H1 (cell line): ENCODE measurements at regions not wholly inside any gene's neighbourhood (a gene's known extent, or its start where the extent isn't known, plus 50 kb on each side); places are given as distances from the start of the nearest gene placed in this dataset.

ENCODE experiments used
- CHD1 ChIP-seq: IDR thresholded peaks from 2 replicates; pipeline ENCODE4 v1.6.1; 2012; ENCODE audit warnings: low read depth, low read length, improper control_type of control experiment
- JUND ChIP-seq: IDR thresholded peaks from 2 replicates; pipeline ENCODE4 v1.6.1; 2011; ENCODE audit warnings: mild to moderate bottlenecking, improper control_type of control experiment, low read length
- MAX ChIP-seq: IDR thresholded peaks from 2 replicates; pipeline ENCODE4 v1.6.1; 2012; ENCODE audit warnings: inconsistent platforms
- RAD21 ChIP-seq, 2 experiments: IDR thresholded peaks in 1 of 2; conservative IDR thresholded peaks in 1 of 2; 2 replicates each; pipeline ENCODE4 v1.6.1; 2011; ENCODE audit warnings: low read depth in 2 of 2, low read length in 2 of 2, improper control_type of control experiment in 1 of 2, inconsistent platforms in 1 of 2, mild to moderate bottlenecking in 1 of 2, moderate library complexity in 1 of 2
- SRF ChIP-seq: IDR thresholded peaks from 2 replicates; pipeline ENCODE4 v1.6.1; 2011; ENCODE audit warnings: mild to moderate bottlenecking, low read depth, low read length, moderate library complexity
- TF ChIP-seq, protein P1 (sequence below), 3 experiments: IDR thresholded peaks; 1 replicate in 2 of 3; 2 replicates in 1 of 3; pipeline versions ENCODE4 v1.5.1 to v1.6.1; 2011; ENCODE audit warnings: low read length in 3 of 3, mild to moderate bottlenecking in 3 of 3, inconsistent platforms in 2 of 3, low read depth in 1 of 3, moderate library complexity in 1 of 3; ENCODE audit not compliant: insufficient read depth in 1 of 3; ENCODE audit errors: control extremely low read depth in 1 of 3

DNA sequence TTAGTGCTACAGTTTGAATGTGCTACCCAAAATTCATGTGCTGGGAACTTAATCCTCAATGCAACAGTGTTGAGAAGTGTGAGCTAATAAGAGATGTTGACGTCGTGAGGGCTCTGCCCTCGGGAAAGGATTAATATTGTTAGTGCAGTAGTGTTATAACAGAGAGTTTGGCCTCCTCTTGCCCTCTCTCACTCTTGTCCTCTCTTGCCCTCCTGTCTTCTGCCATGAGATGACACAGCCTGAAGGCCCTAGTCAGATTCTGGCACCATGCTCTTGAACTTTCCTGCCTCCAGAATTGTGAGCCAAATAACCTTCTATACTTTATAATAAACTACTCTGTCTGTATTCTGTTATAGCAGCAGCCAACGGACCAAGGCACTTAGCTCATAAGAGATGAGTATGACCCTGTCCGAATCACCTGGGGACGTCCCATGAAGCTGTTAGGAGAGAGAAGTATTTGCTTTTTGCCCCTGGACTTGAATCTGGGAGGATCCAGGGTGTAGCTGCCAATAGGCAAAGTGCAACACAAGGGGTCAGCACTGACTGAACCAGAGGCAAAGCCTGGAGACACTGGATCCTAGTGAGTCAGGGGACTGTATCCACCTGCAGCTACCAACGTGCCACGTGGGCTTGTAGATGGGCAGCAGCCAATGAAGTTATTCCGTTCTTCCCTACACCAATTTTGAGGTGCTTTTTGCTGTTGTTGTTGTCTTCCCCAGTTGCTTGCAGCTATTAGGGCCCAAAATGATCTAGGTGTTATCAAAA, 233.7 kb downstream of the THBS2 start (continued):
- TF ChIP-seq RAD21 (IDR thresholded peaks at IDR 0.05 in 1 of 2, conservative IDR thresholded peaks at IDR 0.05 in 1 of 2; ENCODE audit: low read depth in 2 of 2, low read length in 2 of 2) (peak; percentile 66 to 76), JUND (no peak), SRF (no peak), CHD1 (no peak), MAX (peak; percentile 42; the same call in 1 of the 2 replicates)
- TF ChIP-seq, protein P1, sequence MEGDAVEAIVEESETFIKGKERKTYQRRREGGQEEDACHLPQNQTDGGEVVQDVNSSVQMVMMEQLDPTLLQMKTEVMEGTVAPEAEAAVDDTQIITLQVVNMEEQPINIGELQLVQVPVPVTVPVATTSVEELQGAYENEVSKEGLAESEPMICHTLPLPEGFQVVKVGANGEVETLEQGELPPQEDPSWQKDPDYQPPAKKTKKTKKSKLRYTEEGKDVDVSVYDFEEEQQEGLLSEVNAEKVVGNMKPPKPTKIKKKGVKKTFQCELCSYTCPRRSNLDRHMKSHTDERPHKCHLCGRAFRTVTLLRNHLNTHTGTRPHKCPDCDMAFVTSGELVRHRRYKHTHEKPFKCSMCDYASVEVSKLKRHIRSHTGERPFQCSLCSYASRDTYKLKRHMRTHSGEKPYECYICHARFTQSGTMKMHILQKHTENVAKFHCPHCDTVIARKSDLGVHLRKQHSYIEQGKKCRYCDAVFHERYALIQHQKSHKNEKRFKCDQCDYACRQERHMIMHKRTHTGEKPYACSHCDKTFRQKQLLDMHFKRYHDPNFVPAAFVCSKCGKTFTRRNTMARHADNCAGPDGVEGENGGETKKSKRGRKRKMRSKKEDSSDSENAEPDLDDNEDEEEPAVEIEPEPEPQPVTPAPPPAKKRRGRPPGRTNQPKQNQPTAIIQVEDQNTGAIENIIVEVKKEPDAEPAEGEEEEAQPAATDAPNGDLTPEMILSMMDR (IDR thresholded peaks at IDR 0.05; ENCODE audit: control extremely low read depth in 1 of 3, insufficient read depth in 1 of 3, low read depth in 1 of 3, low read length in 3 of 3) = peak; percentile 47 to 66 (median 55)
